GM10248 (cell line): ENCODE measurements at regions not wholly inside any gene's neighbourhood (a gene's known extent, or its start where the extent isn't known, plus 50 kb on each side); places are given as distances from the start of the nearest gene placed in this dataset.

ENCODE experiments used
- CTCF ChIA-PET: fragments of 300-600 bp; sonication (Branson Sonifier 250); formaldehyde crosslinking; extraction: SDS; loops from one replicate; lab custom pipeline; 2021; ENCODE audit warnings: antibody characterized with exemption; lab: Yijun Ruan, JAX
- POLR2A ChIA-PET: fragments of 350-650 bp; sonication (Branson Sonifier 250); formaldehyde crosslinking; extraction: SDS; loops from one replicate; lab custom pipeline; 2020; ENCODE audit warnings: antibody characterized with exemption; lab: Yijun Ruan, JAX
- DNase-seq: peaks from one replicate; pipeline ENCODE4 v3.0.0; 2012; ENCODE audit errors: extremely low spot score
- CTCF ChIP-seq: IDR thresholded peaks from 2 replicates; pipeline ENCODE4 v1.5.1; 2012; ENCODE audit warnings: mild to moderate bottlenecking, low read depth; ENCODE audit errors: extremely low read depth, missing control alignments, control extremely low read depth

- ChIA-PET POLR2A (no interaction called here), CTCF (no interaction called here)
- no peak for TF ChIP-seq CTCF
- no peak for DNase-seq
Observed at GRCh38 chr10:131730771-131731497, 169.9 kb upstream of the PPP2R2D start.

- CTCF ChIA-PET = no interaction called here
- POLR2A ChIA-PET = no interaction called here
- DNase-seq = no peak
Observed at GRCh38 chr10:131731780-131732630, 168.8 kb upstream of the PPP2R2D start.

GRCh38 chr10:131732631-131733127, 168.1 kb upstream of the PPP2R2D start:
- DNase-seq = no peak
- POLR2A ChIA-PET = no interaction called here
- no peak for TF ChIP-seq CTCF
- CTCF ChIA-PET = no interaction called here

More at GRCh38 chr10:131731780-131732630, 168.8 kb upstream of the PPP2R2D start:
- TF ChIP-seq CTCF = no peak

GRCh38 chr10:131733596-131733995, 167.2 kb upstream of the PPP2R2D start:
- TF ChIP-seq CTCF = no peak

GRCh38 chr10:131735577-131735976, 165.2 kb upstream of the PPP2R2D start:
- CTCF ChIA-PET = no interaction called here
- POLR2A ChIA-PET = no interaction called here
- DNase-seq = no peak
- no peak for TF ChIP-seq CTCF

More at GRCh38 chr10:131733596-131733995, 167.2 kb upstream of the PPP2R2D start:
- ChIA-PET CTCF (no interaction called here), POLR2A (no interaction called here)
- no peak for DNase-seq

- no peak for TF ChIP-seq CTCF
- ChIA-PET CTCF (no interaction called here), POLR2A (no interaction called here)
- DNase-seq = no peak
Observed at GRCh38 chr10:131736321-131736980, 164.4 kb upstream of the PPP2R2D start.
